CD4-positive, alpha-beta T cell (primary cell): ENCODE measurements at regions not wholly inside any gene's neighbourhood (a gene's known extent, or its start where the extent isn't known, plus 50 kb on each side); places are given as distances from the start of the nearest gene placed in this dataset.

ENCODE experiments used
- ATAC-seq: fragments of 200-7000 bp; cut with Tn5 transposase; one replicate; pipeline ENCODE4 v1.10.0; 2022; ENCODE audit warnings: mild to moderate bottlenecking; ENCODE audit not compliant: poor library complexity
- CTCF ChIA-PET: fragments of 350-600 bp; sonication (Branson Sonifier 250); formaldehyde crosslinking; loops from one replicate; lab custom pipeline; 2021; ENCODE audit warnings: antibody characterized with exemption, inconsistent platforms; lab: Charles Lee
- POLR2A ChIA-PET: fragments of 350-600 bp; sonication (Branson Sonifier 250); formaldehyde crosslinking; loops from one replicate; lab custom pipeline; 2021; ENCODE audit warnings: antibody characterized with exemption, inconsistent platforms; lab: Charles Lee
- DNase-seq, 14 experiments: peaks; one replicate each; pipeline ENCODE4 v3.0.0-alpha.2; 2013 to 2020; ENCODE audit warnings: mixed read lengths in 2 of 14
- H3K27ac ChIP-seq, 2 donors: one replicate each; pipeline versions ENCODE4 v1.5.1 to v1.7.0; 2013; ENCODE audit warnings: low read length in 2 of 2, low read depth in 1 of 2, mild to moderate bottlenecking in 1 of 2
- H3K27me3 ChIP-seq, 2 experiments: 1 replicate in 1 of 2; 2 replicates in 1 of 2; pipeline versions ENCODE4 v1.6.1 to v1.7.0; 2013; ENCODE audit warnings: low read length in 2 of 2, control low read depth in 1 of 2, mild to moderate bottlenecking in 1 of 2, moderate library complexity in 1 of 2; ENCODE audit not compliant: insufficient read depth in 2 of 2, control insufficient read depth in 1 of 2
- H3K36me3 ChIP-seq: one replicate; pipeline ENCODE4 v1.6.1; 2013; ENCODE audit warnings: low read length, control low read depth; ENCODE audit not compliant: insufficient read depth
- H3K4me1 ChIP-seq: one replicate; pipeline ENCODE4 v1.6.1; 2013; ENCODE audit warnings: low read length, control low read depth; ENCODE audit not compliant: insufficient read depth
- H3K4me3 ChIP-seq: one replicate; pipeline ENCODE4 v1.5.1; 2013; ENCODE audit warnings: mild to moderate bottlenecking, low read length, moderate library complexity
- H3K9me3 ChIP-seq, 2 experiments: 1 replicate in 1 of 2; 2 replicates in 1 of 2; pipeline versions ENCODE4 v1.6.1 to v1.7.0; 2013; ENCODE audit warnings: low read length in 2 of 2, mild to moderate bottlenecking in 2 of 2, control low read depth in 1 of 2, moderate library complexity in 1 of 2; ENCODE audit not compliant: control insufficient read depth in 1 of 2, insufficient read depth in 1 of 2
- H3K27ac Mint-ChIP-seq: one replicate; pipeline ENCODE4 v1.8.0; 2020; ENCODE audit warnings: mixed read lengths
- H3K27me3 Mint-ChIP-seq: one replicate; pipeline ENCODE4 v1.8.0; 2021; ENCODE audit warnings: mixed read lengths
- H3K36me3 Mint-ChIP-seq: one replicate; pipeline ENCODE4 v1.8.0; 2021; ENCODE audit warnings: low read depth, mixed read lengths
- H3K4me1 Mint-ChIP-seq: one replicate; pipeline ENCODE4 v1.8.0; 2021; ENCODE audit warnings: low read depth, mixed read lengths
- H3K4me3 Mint-ChIP-seq: one replicate; pipeline ENCODE4 v1.8.0; 2020; ENCODE audit warnings: mild to moderate bottlenecking, mixed read lengths
- H3K9me3 Mint-ChIP-seq: one replicate; pipeline ENCODE4 v1.8.0; 2020; ENCODE audit warnings: mixed read lengths
- CTCF ChIP-seq: fragments of 200-600 bp; IDR thresholded peaks from one replicate; pipeline ENCODE4 v1.8.0; 2022; ENCODE audit warnings: antibody characterized with exemption, mild to moderate bottlenecking
- intact Hi-C, 2 experiments: fragments of 100-400 bp; cut with DNase I in 1 of 2; cut with micrococcal nuclease in 1 of 2; formaldehyde crosslinking; loops; one replicate each; pipeline versions ENCODE4 v1.15.1 to v1.9.0; 2023 to 2025; cut with DNase I, micrococcal nuclease

- Mint-ChIP-seq H3K36me3 (no peaks in the 10 kb centered on the region), H3K9me3 (peaks cover 11% of the 10 kb centered on the region), H3K4me3 (no peak overlapping the region), H3K4me1 (no peaks in the 10 kb centered on the region), H3K27me3 (no peaks in the 10 kb centered on the region), H3K27ac (no peak overlapping the region)
- Histone ChIP-seq H3K4me3 (no peak overlapping the region), H3K9me3 (peaks cover 14 to 16% of the 10 kb centered on the region in 2 experiments), H3K27ac (no peak overlapping the region), H3K27me3 (no peaks in the 10 kb centered on the region), H3K4me1 (no peaks in the 10 kb centered on the region), H3K36me3 (no peaks in the 10 kb centered on the region)
- no peak for ATAC-seq
- no peak for DNase-seq
- TF ChIP-seq CTCF, result no peak
- intact Hi-C loops, result no loop called here
- CTCF ChIA-PET, result no interaction called here
- POLR2A ChIA-PET, result no interaction called here
Observed at GRCh38 chr15:69555080-69555479, 102.5 kb downstream of the RPLP1 start.

- Mint-ChIP-seq H3K4me1 (no peaks in the 10 kb centered on the region), H3K27me3 (no peaks in the 10 kb centered on the region), H3K27ac (no peak overlapping the region), H3K9me3 (peaks cover 6% of the 10 kb centered on the region), H3K36me3 (no peaks in the 10 kb centered on the region), H3K4me3 (no peak overlapping the region)
- CTCF ChIA-PET, result interaction anchor here (0.7 kb wide), 3 partner anchors 76 to 473 kb away, joined by 3 to 4 read pairs (median 3); no protein-coding TSS in a partner anchor
- H3K9me3 ChIP-seq, result peaks cover 13 to 16% of the 10 kb centered on the region in 2 experiments
- H3K27me3 ChIP-seq, result no peaks in the 10 kb centered on the region
- H3K4me3 ChIP-seq, result no peak overlapping the region
- intact Hi-C loops, result no loop called here
- H3K27ac ChIP-seq, result no peak overlapping the region
- POLR2A ChIA-PET, result no interaction called here
- no peaks in the 10 kb centered on the region for H3K36me3 ChIP-seq
- ATAC-seq (no peak), DNase-seq (no peak)
- no peaks in the 10 kb centered on the region for H3K4me1 ChIP-seq
- TF ChIP-seq CTCF, result no peak
Observed at GRCh38 chr15:69556344-69556743, 103.7 kb downstream of the RPLP1 start.

GRCh38 chr15:69557020-69557706 is 104.5 kb downstream of the RPLP1 start:
- Histone ChIP-seq H3K4me3 (no peak overlapping the region), H3K36me3 (no peaks in the 10 kb centered on the region), H3K4me1 (no peaks in the 10 kb centered on the region), H3K9me3 (peaks cover 4 to 10% of the 10 kb centered on the region in 2 experiments), H3K27ac (no peak overlapping the region), H3K27me3 (no peaks in the 10 kb centered on the region)
- POLR2A ChIA-PET, result no interaction called here
- Mint-ChIP-seq H3K4me1 (no peaks in the 10 kb centered on the region), H3K27ac (no peak overlapping the region), H3K4me3 (no peak overlapping the region), H3K36me3 (no peaks in the 10 kb centered on the region), H3K9me3 (no peaks in the 10 kb centered on the region), H3K27me3 (no peaks in the 10 kb centered on the region)
- CTCF ChIA-PET, result no interaction called here
- no peak for DNase-seq
- intact Hi-C loops, result no loop called here
- TF ChIP-seq CTCF, result no peak
- ATAC-seq, result no peak
